Activated CD4-positive, alpha-beta memory T cell treated with anti-CD3 and anti-CD28 coated beads, Interleukin-2, amount 10 ng/mL, durations not matched to agents 7 days and 5 days (primary cell): ENCODE measurements at regions not wholly inside any gene's neighbourhood (a gene's known extent, or its start where the extent isn't known, plus 50 kb on each side); places are given as distances from the start of the nearest gene placed in this dataset.
"Not testable (repeated sequence)": the region's sequence is repeated elsewhere in the genome, so short reads cannot be mapped to it uniquely, and the experiment has no call there.

Experiments
- CTCF ChIA-PET: fragments of 350-600 bp; sonication (Branson Sonifier 250); formaldehyde crosslinking; loops from one replicate; lab custom pipeline; 2021; ENCODE audit warnings: antibody characterized with exemption, inconsistent platforms; lab: Charles Lee
- POLR2A ChIA-PET: fragments of 350-600 bp; sonication (Branson Sonifier 250); formaldehyde crosslinking; loops from one replicate; lab custom pipeline; 2021; ENCODE audit warnings: antibody characterized with exemption; lab: Charles Lee
- DNase-seq: peaks from one replicate; pipeline ENCODE4 v3.0.0-alpha.2; 2020
- H3K27ac Mint-ChIP-seq: one replicate; pipeline ENCODE4 v1.8.0; 2021; ENCODE audit warnings: mild to moderate bottlenecking, mixed read lengths
- H3K27me3 Mint-ChIP-seq: one replicate; pipeline ENCODE4 v1.8.0; 2021; ENCODE audit warnings: mixed read lengths
- H3K36me3 Mint-ChIP-seq: one replicate; pipeline ENCODE4 v1.8.0; 2021; ENCODE audit warnings: low read depth, mixed read lengths
- H3K4me1 Mint-ChIP-seq: one replicate; pipeline ENCODE4 v1.8.0; 2021; ENCODE audit warnings: mixed read lengths
- H3K4me3 Mint-ChIP-seq: one replicate; pipeline ENCODE4 v1.8.0; 2021; ENCODE audit warnings: mild to moderate bottlenecking, mixed read lengths
- H3K9me3 Mint-ChIP-seq: one replicate; pipeline ENCODE4 v1.8.0; 2021; ENCODE audit warnings: mixed read lengths

DNA sequence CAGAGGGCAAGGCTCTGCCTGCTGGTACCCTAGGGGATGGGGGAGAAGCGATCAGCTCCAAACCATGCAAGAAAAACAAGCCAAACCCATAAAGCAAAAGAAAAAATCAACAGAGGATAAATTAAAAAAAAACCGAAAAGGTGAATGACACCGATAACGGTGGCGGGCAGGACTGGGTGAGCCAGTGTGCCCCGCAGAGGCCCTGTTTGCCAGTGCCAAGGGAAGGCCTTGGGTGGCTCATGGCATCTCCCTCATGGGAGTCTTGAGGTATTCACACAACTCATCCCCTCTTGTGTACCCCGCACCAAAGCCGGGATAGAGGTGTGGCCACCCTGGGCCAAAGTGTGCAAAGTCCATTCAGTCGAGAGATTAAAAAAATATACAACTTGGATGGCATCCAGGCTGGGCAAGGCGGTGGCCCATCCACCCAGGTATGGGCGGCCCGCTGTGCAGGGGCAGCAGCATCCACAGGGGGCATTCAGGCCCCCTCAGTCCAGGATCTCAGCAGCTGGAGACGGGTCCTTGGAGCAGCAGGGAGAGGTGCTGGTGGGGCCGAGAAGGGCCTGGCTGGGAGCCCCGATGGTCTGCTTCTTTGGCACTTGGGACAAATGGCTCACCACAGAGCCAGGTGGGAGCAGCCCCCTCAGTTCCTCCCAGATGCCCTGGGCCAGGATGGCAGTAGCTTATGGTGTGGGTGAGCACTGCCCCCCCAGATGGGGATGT lies 80.8 kb downstream of the KCNJ18 start:
- CTCF ChIA-PET, H3K4me1 Mint-ChIP-seq: not testable (repeated sequence)

DNA sequence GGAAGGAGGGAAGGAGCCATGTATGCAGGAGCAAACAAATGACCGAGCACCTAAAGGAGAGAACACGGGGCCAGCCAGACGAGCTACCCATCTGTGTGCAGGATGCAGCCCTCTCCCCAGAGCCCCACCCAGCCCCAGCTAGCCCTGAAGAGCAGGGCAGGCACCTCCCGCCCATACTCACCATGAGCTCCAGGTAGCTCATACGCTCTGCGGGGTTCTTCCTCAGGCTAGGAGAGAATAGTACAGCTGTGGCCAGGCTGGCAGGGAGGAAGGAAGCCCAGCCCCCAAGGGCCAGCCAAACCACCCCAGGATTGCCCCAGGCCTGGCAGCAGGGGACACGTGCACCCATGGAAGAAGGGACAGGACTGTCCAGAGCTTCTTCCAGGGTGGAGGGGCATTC lies 81.9 kb downstream of the KCNJ18 start:
- Mint-ChIP-seq H3K9me3 (peaks cover 2% of the 10 kb centered on the region), H3K27me3 (no peaks in the 10 kb centered on the region), H3K27ac (no peak overlapping the region), H3K4me1 (no peaks in the 10 kb centered on the region), H3K4me3 (no peak overlapping the region), H3K36me3 (no peaks in the 10 kb centered on the region)
- ChIA-PET CTCF (no interaction called here), POLR2A (no interaction called here)
- DNase-seq = no peak

More for the DNA sequence above, 80.8 kb downstream of the KCNJ18 start:
- H3K27ac Mint-ChIP-seq, H3K9me3 Mint-ChIP-seq, DNase-seq, H3K27me3 Mint-ChIP-seq, POLR2A ChIA-PET, H3K36me3 Mint-ChIP-seq, H3K4me3 Mint-ChIP-seq: not testable (repeated sequence)

DNA sequence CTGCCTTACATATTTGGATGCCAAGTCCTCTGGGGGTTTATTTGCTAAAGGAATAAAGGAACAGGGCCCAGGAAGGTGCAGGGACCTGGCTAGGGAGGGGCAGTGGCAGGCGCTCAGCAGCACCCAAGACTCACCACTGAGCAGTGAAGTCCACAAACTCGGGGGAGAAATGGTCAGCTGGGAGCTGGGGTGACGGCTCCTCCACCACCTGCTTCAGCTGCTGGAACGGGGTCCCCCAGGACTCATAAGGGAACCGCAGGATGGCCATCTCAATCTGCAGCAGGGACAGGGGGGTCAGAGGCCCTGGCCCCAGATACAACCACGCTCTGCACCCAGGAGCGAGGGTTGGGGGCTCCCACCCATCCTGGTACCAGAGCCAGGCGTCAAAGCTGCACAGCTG lies 83.2 kb downstream of the KCNJ18 start:
- H3K4me3 Mint-ChIP-seq, CTCF ChIA-PET, H3K27ac Mint-ChIP-seq, DNase-seq, H3K27me3 Mint-ChIP-seq, POLR2A ChIA-PET, H3K9me3 Mint-ChIP-seq, H3K4me1 Mint-ChIP-seq, H3K36me3 Mint-ChIP-seq: not testable (repeated sequence)

DNA sequence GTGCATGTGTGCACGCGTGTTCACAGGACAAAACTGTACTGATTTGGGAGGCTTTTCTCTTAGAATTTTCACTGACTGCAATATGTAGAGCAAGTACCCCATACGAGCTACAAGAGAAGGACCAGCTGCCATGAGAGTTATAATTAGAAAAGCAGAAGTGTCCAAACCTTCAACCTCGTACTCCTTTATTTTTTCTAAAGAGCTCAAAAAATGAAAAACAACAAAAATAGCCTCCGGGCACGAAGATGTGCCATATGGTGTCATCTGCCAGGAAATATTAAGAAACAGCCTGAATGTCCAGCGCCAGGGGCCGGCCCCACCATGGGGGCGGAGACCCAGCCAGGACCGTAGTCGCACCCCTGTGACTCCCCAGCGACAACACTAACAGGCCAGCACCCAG lies 84.6 kb downstream of the KCNJ18 start:
- H3K36me3 Mint-ChIP-seq, H3K9me3 Mint-ChIP-seq, H3K27ac Mint-ChIP-seq, H3K4me1 Mint-ChIP-seq, H3K4me3 Mint-ChIP-seq, DNase-seq, CTCF ChIA-PET, POLR2A ChIA-PET, H3K27me3 Mint-ChIP-seq: not testable (repeated sequence)

DNA sequence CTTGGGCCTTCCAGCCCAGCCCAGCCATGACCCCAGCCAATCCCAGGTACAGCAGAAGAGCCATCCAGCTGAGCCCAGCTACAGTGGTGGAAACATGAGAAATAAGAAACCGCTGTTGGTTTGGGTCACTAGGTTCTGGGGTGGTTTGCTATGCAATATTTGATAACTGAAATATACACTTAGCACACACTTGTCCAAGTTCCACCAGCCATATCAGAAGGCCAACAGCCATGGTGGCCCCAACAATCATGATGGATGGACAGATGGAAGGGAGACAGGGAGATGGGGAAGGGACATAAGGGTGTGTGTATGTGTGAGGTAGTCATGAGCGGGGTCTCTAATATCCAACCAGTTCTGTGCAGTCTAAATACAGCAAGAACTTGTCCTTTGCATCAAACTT lies 86.5 kb downstream of the KCNJ18 start:
- H3K4me1 Mint-ChIP-seq, POLR2A ChIA-PET, H3K4me3 Mint-ChIP-seq, H3K27ac Mint-ChIP-seq, DNase-seq, CTCF ChIA-PET, H3K9me3 Mint-ChIP-seq, H3K27me3 Mint-ChIP-seq, H3K36me3 Mint-ChIP-seq: not testable (repeated sequence)

DNA sequence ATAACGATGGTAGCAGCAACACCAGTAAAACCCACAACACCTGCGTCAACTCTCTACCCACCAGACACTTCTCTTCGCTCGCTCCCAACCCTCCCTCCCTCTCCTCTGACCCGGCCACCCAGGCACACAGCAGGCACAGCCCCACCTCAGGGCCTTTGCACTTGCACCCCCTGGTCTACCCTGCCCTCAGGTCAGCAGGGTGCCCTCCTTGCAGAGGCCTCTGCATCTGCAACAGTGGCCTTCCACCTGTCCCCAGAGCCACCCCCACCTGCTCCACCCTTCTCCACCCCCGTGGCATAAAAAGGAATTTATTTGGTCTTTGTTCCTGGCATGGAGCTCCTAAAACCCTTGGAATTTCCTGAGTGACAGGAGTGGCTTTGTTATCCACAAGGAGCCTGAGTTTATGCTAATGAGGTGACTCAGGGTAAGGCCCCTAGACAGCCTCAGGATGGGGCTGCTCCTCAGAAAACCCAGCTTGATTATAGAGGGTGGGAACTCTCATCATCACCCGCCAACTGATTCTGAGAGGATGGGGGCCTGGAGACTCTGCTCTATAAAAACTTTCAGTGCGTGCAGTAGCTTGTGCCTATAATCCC lies 88.1 kb downstream of the KCNJ18 start:
- H3K9me3 Mint-ChIP-seq, H3K4me1 Mint-ChIP-seq, H3K27ac Mint-ChIP-seq, CTCF ChIA-PET, H3K27me3 Mint-ChIP-seq, H3K4me3 Mint-ChIP-seq, DNase-seq, H3K36me3 Mint-ChIP-seq: not testable (repeated sequence)
- POLR2A ChIA-PET = interaction anchor here (0.6 kb wide), 1 partner anchor 474 kb away, joined by 3 read pairs; no protein-coding TSS in a partner anchor

DNA sequence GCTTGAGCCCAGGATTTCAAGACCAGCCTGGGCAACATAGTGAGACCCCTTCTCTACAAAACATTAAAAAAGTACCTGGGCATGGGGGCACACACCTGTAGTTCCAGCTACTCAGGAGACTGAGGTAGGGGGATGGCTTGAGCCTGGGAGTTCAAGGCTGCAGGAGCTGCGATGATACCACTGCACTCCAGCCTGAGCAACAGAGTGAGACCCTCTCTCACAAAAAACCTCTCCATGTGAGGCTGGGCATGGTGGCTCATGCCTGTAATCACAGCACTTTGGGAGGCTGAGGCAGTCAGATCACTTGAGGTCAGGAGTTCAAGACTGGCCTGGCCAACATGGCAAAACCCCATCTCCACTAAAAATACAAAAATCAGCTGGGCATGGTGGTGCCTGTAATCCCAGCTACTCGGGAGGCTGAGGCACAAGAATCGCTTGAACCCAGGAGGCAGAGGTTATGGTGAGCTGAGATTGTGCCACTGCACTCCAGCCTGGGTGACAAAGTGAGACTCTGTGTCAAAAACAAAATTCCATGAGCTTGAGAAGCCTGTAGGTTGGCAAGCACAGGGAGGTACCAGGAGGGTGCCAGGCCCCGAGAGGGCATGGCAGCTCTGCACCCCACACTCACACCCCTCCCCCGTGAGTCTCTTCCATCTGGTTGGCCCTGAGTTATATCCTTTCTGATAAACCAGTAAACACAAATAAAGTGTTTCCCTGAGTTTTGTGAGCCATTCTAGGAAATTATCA lies 88.8 kb downstream of the KCNJ18 start:
- H3K27me3 Mint-ChIP-seq, H3K4me1 Mint-ChIP-seq, H3K27ac Mint-ChIP-seq, DNase-seq, H3K36me3 Mint-ChIP-seq, H3K9me3 Mint-ChIP-seq, H3K4me3 Mint-ChIP-seq, CTCF ChIA-PET: not testable (repeated sequence)
- POLR2A ChIA-PET = interaction anchor here (0.6 kb wide), 1 partner anchor 475 kb away, joined by 3 read pairs; no protein-coding TSS in a partner anchor

DNA sequence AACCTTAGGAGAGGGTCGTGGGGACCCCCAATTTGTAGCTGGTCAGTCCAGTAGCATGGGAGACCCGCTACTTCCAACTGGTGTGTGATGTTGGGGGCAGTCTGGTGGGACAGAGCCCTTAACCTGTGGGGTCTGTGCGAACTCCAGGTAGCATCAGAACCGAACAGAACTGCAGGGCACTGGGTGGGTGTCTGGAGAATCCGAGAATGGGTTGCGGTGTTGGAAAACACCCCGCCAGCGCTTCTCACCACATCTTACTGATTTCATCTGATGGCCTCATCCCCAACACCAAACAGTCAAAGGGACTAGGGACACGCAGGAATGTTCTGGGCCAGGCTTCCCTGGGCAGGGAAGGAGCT lies 89.3 kb downstream of the KCNJ18 start:
- DNase-seq, H3K27ac Mint-ChIP-seq, H3K4me3 Mint-ChIP-seq, H3K9me3 Mint-ChIP-seq, H3K4me1 Mint-ChIP-seq, H3K36me3 Mint-ChIP-seq, CTCF ChIA-PET, POLR2A ChIA-PET, H3K27me3 Mint-ChIP-seq: not testable (repeated sequence)

DNA sequence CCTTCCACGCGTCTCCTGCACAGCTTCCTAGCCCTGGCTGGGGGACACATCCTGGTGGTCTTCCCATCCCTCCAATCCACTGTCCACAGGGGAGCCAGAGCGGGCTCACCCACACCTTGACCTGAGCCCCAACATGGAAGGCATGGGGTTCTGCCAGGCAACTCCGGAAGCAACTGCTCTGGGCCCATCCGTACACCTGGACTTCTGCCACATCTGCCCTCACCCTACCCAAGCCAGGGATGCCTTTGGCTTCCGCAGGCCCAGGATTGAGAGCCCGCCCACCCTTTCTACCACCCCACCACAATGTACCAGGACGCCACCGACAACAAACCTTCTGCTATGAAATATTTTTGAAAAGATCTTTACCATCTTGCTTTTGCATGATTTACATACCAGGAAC lies 89.8 kb downstream of the KCNJ18 start:
- DNase-seq, H3K9me3 Mint-ChIP-seq, H3K27me3 Mint-ChIP-seq, POLR2A ChIA-PET, H3K4me1 Mint-ChIP-seq, H3K27ac Mint-ChIP-seq, H3K4me3 Mint-ChIP-seq, CTCF ChIA-PET, H3K36me3 Mint-ChIP-seq: not testable (repeated sequence)

DNA sequence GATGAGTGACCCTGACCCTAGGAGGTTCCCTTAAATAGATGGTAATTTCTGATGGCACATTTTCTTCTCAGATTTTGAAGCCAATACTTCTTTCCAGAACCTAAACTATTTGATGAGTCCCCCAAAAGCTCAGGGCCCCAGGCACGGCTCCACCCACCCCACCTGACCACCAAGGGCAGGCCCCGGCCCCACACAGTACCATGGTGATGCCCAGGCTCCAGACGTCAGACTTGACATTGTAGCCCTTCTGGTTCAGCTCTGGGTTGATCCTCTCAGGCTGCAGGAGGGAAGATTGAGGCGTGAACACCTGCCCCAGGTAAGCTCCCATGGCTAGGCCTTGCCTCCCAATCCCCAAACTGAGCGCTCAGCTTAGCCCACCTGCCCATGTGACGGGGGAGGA lies 90.3 kb downstream of the KCNJ18 start:
- H3K36me3 Mint-ChIP-seq, DNase-seq, CTCF ChIA-PET: not testable (repeated sequence)

DNA sequence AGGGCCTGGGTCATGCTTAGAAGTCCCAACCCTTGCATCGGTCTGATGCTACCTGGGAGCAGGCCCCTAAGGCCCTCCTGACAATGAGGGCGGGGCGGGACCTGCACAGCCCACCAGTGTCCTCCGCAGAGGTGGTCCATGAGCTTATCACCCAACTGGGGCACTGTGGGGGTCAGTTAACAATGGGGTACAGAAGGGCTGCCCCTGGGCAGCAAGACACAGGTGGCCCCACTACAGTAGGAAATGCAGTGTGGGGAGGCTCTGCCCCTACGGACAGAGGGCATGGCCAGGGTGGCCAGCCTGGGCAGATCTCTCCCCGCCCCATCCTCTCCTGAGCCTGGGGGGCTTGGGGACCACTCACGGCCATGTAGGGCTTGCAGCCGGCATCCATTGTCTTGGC lies 90.7 kb downstream of the KCNJ18 start:
- H3K27ac Mint-ChIP-seq, H3K4me3 Mint-ChIP-seq, H3K27me3 Mint-ChIP-seq, CTCF ChIA-PET, H3K36me3 Mint-ChIP-seq, POLR2A ChIA-PET, H3K9me3 Mint-ChIP-seq, H3K4me1 Mint-ChIP-seq, DNase-seq: not testable (repeated sequence)

More for the DNA sequence above, 90.3 kb downstream of the KCNJ18 start:
- POLR2A ChIA-PET, H3K4me3 Mint-ChIP-seq, H3K27me3 Mint-ChIP-seq, H3K27ac Mint-ChIP-seq, H3K9me3 Mint-ChIP-seq, H3K4me1 Mint-ChIP-seq: not testable (repeated sequence)

DNA sequence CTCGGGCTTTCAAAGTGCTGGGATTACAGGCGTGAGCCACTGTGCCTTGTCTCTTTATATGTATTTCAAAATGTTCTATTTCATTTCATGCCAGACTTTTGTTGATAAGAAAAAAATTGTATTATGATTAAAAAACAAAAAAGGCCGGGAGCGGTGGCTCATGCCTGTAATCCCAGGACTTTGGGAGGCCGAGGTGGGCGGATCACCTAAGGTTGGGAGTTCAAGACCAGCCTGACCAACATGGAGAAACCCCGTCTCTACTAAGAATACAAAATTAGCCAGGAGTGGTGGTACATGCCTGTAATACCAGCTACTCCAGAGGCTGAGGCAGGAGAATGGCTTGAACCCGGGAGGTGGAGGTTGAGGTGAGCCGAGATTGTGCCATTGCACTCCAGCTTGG lies 121.9 kb downstream of the KCNJ18 start:
- H3K27me3 Mint-ChIP-seq, POLR2A ChIA-PET, CTCF ChIA-PET, DNase-seq, H3K4me3 Mint-ChIP-seq, H3K4me1 Mint-ChIP-seq, H3K36me3 Mint-ChIP-seq, H3K27ac Mint-ChIP-seq: not testable (repeated sequence)
- peaks cover 15% of the 10 kb centered on the region for H3K9me3 Mint-ChIP-seq

DNA sequence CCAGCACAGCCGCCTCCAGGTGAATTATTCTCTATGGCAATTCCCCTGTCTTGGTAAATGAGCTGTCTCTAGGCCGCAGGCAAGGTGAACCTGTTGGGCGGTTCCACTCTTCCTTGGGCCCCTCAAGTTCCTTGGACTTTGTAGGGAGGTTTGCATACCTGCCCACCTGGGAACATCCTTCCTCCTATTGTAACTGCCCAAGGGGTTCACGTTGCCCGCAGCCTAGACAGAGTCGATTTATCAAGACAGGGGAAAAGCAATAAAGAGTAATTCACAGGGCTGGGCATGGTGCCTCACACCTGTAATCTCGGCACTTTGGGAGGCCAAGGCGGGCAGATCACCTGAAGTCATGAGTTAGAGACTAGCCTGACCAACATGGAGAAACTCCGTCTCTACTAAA lies 122.5 kb downstream of the KCNJ18 start:
- no peak for DNase-seq
- ChIA-PET POLR2A (no interaction called here), CTCF (no interaction called here)
- Mint-ChIP-seq H3K4me1 (no peaks in the 10 kb centered on the region), H3K9me3 (peaks cover 15% of the 10 kb centered on the region), H3K36me3 (no peaks in the 10 kb centered on the region), H3K27me3 (no peaks in the 10 kb centered on the region), H3K27ac (no peak overlapping the region), H3K4me3 (no peak overlapping the region)
